ENCODE measurements at regions not wholly inside any gene's neighbourhood (a gene's known extent, or its start where the extent isn't known, plus 50 kb on each side); places are given as distances from the start of the nearest gene placed in this dataset.

DNA sequence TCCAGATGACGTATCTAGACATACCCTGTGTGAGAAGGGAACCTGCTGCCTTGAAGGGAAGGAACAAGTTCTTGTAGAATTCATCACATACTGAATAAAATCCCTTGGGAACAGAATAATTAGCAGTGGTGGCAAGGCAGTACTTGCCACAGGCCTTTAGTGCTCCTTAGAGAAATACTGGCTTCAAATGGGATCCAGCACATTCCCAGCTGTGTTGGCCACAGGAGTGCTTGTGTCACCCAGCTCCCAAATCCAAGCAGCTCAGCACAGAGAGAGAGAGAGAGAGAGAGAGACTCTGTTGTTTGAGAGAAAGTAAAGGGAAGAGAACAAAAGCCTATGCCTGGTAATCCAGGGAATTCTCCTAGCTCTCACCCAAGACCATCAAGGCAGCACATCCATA, 969.0 kb upstream of the ALCAM start:
- ATAC-seq (ENCODE audit: low FRiP score) (no peak), DNase-seq (ENCODE audit: low spot score) (no peak)
- TF ChIP-seq, protein P1, sequence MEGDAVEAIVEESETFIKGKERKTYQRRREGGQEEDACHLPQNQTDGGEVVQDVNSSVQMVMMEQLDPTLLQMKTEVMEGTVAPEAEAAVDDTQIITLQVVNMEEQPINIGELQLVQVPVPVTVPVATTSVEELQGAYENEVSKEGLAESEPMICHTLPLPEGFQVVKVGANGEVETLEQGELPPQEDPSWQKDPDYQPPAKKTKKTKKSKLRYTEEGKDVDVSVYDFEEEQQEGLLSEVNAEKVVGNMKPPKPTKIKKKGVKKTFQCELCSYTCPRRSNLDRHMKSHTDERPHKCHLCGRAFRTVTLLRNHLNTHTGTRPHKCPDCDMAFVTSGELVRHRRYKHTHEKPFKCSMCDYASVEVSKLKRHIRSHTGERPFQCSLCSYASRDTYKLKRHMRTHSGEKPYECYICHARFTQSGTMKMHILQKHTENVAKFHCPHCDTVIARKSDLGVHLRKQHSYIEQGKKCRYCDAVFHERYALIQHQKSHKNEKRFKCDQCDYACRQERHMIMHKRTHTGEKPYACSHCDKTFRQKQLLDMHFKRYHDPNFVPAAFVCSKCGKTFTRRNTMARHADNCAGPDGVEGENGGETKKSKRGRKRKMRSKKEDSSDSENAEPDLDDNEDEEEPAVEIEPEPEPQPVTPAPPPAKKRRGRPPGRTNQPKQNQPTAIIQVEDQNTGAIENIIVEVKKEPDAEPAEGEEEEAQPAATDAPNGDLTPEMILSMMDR (IDR thresholded peaks at IDR 0.05) = no peak

DNA sequence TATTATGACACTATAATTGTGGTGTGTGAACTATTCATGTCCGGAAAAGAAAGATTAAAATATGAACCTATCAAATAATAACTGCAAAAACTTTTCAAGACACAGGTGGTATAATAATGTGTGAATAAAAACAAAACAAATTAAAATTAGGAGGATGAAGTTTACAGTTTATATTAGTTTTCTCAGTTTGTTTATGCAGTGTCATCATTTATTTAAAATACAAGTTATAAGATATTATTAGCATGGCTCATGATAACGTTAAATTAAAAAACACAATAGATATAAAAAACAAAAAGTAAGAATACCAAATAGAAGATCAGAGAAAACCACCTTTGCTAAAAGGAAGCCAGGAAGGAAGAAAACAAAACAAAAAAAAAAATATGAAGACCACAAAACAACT, 963.8 kb upstream of the ALCAM start:
- DNase-seq (ENCODE audit: low spot score) (no peak), ATAC-seq (ENCODE audit: low FRiP score) (no peak)

DNA sequence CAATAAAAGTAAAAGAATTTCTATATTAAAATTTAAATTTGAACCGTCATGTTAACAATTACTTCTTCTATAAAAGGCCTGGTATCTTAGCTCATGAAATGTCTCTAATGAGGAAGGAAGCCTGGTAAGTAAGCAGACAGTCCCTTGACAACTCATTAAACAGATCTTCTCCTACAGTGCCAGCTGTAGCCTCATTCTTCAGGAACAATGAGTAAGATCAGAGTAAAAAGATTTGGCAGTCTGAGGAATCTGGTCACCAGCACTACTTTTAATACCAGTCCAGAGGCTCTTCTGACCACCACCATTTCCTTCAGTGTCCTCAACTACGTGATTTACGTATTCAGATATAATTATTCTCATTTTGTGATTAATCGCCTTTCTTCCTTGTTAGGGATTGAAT, 955.0 kb upstream of the ALCAM start:
- TF ChIP-seq, protein P1 (IDR thresholded peaks at IDR 0.05) = no peak
- ATAC-seq (ENCODE audit: low FRiP score) (no peak), DNase-seq (ENCODE audit: low spot score) (no peak)

More for the DNA sequence above, 963.8 kb upstream of the ALCAM start:
- TF ChIP-seq, protein P1 (IDR thresholded peaks at IDR 0.05) = no peak

DNA sequence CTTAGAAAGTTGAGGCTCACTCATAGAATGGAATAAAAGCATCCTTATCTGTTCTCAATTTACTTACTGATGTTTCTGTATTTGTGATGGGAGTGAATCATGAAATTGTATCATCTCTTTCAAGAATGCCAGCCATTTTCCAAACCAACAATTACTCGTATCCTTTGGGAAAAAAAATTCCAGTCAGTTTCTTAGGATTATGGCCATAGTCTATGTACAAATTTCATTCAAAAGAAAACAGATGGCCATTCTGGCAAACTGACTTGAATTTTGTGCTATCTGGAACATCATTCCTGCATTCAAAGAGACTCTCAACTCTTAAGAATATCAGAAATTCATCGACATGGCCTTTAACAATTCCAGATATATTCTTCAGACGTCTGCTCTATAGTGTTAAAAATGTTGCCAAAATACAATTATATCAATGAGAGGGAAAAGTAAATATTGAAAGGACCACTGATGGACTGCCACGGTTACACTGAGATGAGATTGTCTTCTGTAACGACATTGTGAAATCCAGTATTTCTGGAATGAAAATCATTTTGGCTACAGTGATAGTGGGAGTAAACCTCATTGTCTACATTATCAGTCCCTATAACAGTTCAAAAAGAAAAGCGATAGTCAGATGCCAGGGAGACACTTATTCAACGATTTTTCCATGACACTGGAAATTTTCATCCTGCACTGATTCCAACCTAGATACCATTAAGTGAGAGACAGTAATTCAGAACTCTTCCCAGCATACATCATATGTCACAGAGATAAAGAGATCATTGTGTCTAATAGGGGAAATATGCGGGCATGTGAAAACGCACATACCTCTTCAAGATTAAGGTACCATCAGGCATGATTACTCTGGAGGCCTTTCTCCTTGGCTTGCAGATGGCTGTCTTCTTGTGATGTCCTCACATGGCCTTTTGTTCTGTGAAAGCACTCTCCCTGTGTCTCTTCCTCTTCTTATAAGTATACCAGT, 953.8 kb upstream of the ALCAM start:
- DNase-seq (ENCODE audit: low spot score) (no peak), ATAC-seq (ENCODE audit: low FRiP score) (no peak)
- TF ChIP-seq, protein P1 (IDR thresholded peaks at IDR 0.05) = no peak

DNA sequence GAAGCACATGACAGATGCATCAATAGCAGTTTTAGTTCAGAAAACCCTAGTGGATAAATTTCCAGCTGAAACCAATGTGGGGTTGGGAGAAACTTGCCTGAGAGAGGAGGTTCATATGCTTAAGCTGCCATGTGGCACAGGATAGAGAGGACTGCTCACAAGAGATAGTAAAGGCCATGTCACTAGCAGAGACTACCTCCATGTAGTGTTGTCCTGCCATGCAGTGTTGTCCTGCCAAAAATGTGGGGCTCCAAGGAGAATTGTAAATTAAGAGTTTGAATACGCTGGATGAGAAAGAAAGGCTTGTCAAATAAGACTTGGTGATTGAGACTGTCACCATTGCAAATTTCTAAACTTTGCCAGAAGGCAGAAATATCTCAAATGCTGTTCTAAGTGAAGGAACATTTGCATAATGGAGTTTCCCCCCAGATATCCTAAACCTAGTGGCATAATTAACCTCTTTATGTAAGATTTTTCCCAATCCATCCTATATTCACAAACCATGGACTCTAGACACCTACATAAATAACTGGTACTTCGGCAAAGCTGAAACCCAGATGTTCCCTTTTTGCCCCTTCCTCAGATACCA, 938.3 kb upstream of the ALCAM start:
- DNase-seq (ENCODE audit: low spot score) (no peak), ATAC-seq (ENCODE audit: low FRiP score) (no peak)
- TF ChIP-seq, protein P1 (IDR thresholded peaks at IDR 0.05) = no peak

DNA sequence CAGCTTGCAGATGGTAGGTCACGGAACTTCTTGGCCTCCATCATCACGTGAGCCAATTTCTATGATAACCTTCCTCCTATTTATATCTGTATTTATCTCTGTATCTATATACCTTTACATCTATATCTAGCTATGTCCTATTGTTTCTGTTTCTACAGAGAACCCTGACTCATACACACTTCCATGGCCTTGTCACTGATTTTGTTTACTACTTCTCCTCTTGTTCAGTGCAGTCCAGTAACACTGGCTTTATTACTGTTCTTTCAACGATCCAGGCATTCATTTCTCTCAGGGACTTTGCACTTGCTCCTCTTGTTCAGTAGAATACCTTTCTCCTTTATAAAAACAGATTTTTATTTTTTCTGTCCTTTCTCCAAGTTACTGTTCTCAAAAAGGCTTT, 937.0 kb upstream of the ALCAM start:
- TF ChIP-seq, protein P1 (IDR thresholded peaks at IDR 0.05) = no peak
- no peak for DNase-seq (ENCODE audit: low spot score)
- ATAC-seq (ENCODE audit: low FRiP score) = no peak
